Cardiac septum (tissue), 1 donor: ENCODE measurements at regions not wholly inside any gene's neighbourhood (a gene's known extent, or its start where the extent isn't known, plus 50 kb on each side); places are given as distances from the start of the nearest gene placed in this dataset.

Experiments used
- DNase-seq: peaks from one replicate; pipeline ENCODE4 v3.0.0-alpha.2; 2020; ENCODE audit warnings: low spot score
- intact Hi-C: fragments of 100-400 bp; cut with DNase I; formaldehyde crosslinking; loops from one replicate; pipeline ENCODE4 v1.14.0; 2022
- donor health status: DM: no; HTN: no; CAD: no.

GRCh38 chr10:113252650-113253618, 299.9 kb upstream of the HABP2 start:
- intact Hi-C loops: no loop called here
- DNase-seq: no peak

DNA sequence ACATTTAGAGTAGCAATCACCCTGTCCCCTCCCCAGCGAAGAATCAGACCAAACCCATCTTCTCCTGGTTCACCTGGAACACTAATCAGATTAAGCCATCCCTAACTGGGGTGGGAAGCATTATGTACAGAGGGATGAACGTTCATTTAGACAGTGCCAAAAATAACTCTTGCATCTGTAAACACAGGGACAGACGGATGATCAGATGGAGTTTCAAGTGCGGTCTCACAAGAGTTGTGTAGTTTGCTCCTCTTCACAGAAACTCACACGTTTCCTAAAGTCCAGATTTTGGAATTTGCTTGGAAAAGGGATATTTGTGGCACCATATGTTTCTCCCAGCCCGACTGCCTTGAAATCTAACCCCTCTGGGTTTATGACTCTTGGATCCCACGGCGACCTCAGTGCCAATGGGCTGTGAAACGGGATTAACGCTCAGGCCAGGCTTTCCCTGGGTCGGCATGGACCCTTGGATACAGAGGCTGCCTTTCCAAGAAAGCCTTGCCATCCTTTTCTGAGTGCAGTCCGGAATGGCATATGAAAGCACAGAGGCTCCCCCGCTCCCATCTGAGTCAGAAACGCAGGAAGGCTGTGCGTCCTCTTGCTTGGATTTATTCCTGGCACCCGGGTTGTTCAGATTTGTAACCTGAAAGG, 293.2 kb upstream of the HABP2 start:
- intact Hi-C loops: no loop called here
- DNase-seq: no peak

DNA sequence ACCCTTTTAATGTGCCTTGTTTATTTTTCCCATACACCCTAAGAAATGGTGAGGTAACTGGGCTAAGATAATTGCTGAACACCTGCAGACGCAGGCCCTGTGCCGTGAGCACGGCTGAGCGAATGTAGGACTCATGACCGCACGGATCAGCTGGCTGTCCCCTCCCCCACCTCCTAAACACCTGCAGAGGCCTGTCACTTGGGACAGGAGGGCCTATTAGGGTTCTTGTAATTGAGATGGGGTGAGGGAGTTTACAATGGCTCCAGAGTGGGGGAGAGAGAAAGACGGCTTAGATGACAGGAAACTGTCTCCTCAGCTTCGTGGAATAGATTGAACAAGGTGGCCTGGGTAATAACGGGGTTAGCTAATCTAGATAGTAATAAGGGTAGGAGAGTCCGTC, 291.7 kb upstream of the HABP2 start:
- intact Hi-C loops: no loop called here

DNA sequence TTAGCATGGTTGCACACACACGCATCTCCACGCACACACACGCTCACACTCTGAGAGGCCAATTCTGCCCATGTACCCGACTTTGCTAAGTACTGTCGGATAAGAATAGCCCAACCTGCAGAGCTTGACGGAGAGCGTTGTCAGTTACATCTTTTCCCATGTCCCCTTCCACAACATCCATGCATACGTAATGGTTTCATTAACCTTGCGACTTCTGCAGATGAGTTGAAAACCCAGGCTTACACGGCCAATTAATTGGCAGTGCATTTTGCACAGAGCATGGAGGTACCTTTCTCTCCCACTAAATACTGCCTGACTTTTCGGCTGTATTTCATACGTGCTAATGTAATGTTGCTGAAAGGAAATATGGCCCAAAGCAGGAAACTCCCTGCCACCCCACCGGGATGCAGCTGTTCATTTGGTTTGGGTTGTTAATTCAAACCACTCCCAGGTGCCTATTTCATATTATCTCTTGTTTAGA, 291.2 kb upstream of the HABP2 start:
- no peak for DNase-seq
- intact Hi-C loops: no loop called here

More for the DNA sequence above, 291.7 kb upstream of the HABP2 start:
- no peak for DNase-seq

- intact Hi-C loops: no loop called here
These were observed 289.8 kb upstream of the HABP2 start for GRCh38 chr10:113263056-113263455.

GRCh38 chr10:113264333-113265131, 288.3 kb upstream of the HABP2 start:
- no peak for DNase-seq
- intact Hi-C loops: no loop called here

More at GRCh38 chr10:113263056-113263455, 289.8 kb upstream of the HABP2 start:
- no peak for DNase-seq

DNA sequence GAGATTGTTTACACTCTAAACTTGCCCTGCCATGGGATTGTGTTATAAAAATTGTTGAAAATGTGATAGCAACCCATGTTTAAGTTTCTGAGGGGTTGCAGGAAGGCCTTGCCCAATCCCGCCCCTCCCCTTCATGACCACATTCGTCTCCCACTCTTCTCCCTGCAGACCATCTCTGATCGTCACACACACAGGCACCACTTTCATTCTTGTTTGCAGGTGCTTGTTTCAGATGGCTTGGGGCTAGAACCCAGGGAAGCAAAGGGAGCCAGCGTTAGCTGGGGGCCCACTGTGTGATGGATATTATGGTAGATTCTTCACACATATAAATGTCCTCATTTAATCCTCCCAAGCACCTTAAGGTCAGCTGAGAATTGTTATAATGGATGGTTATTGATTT, 286.7 kb upstream of the HABP2 start:
- DNase-seq: no peak
- intact Hi-C loops: no loop called here

- no peak for DNase-seq
- intact Hi-C loops: no loop called here
These were observed 285.0 kb upstream of the HABP2 start for GRCh38 chr10:113267619-113268562.

DNA sequence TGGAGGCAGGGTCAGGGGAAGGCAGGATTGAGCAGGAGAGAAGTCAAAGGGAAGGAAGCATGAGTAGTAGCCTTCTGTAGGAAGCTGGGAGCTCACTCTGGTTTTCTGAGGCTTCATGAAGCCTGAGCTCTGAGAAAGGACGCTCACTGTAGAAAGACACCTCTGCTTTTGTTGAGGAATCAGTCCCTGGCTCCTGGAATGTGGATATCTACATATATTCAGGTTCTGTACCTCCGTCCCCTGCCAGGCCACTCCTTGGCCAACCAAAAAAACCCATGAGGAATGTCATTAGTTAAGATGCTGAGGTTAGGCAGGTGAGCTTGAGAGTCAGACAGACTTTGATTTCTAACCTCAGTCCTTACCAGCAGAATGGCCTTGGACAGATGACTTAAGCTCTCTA, 283.5 kb upstream of the HABP2 start:
- intact Hi-C loops: no loop called here

DNA sequence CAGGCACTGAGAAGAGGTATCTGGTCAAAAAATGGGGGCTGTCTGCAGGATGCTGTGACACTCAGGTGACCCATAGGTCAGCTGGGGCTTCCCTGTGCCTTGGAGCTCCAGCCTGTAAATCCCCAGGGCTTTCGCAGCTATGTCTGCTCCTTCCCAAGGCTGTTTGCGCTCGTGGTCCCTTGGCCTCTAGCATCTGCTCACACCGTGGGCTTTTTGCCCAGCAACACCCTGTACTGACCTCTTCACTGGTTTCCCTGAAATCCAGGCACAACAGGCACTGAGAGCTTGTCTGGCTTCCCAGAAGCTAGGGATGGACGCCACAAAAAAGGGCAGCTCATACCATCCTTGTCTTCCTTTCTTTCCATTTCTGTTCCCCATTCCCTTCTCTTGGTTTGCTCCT, 280.3 kb upstream of the HABP2 start:
- intact Hi-C loops: no loop called here

More for the DNA sequence above, 283.5 kb upstream of the HABP2 start:
- no peak for DNase-seq

DNA sequence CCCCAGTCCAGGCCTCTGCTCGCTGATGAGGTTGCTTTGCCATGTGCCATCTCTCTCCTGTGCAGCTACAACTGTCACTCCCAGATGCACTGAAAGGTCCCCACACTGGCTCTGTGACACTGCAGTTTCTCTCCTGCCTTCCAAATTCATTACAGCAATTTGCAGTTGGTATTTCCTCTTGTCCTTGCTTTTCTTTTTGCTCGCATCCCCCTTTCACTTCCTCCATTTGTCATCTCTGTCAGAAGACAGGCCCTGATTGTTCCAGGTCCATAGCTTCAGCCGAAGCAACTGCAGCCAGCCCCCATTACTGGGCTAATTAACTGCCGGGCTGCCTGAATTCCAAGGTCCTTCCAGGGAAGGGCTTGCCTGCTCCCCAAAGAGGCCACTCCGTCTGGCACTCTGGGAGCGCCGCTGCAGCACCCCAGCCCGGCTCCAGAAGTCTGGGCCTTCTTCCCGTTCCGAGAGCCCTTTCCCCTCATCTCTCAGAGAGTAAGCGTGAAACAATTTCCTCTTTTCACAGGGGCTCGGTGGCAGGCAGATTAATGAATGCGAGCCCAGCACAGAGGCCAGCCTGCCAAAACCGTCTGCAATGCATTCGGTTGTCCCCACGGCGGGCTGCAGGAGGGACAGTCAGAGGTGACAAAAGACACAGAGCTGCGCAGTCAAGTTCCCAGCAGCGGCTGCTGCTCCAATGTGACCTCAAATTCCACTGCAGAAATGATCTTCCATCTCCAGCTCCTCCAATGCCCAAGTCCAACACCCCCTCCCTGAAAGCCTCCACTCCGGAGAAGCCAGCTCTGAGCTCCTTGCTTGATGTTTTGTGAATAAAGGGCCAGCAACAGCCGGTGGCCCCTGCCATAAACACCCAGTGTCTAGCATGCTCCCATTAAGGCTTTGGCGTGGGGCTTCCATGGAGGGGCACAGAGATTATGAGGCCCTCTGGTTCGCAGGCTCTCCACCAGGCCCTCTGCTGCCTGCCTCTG, 279.4 kb upstream of the HABP2 start:
- intact Hi-C loops: no loop called here
- no peak for DNase-seq

More for the DNA sequence above, 280.3 kb upstream of the HABP2 start:
- DNase-seq: peak; percentile 51

- intact Hi-C loops: no loop called here
- DNase-seq: no peak
These were observed 278.6 kb upstream of the HABP2 start for GRCh38 chr10:113274176-113274829.

- no peak for DNase-seq
- intact Hi-C loops: no loop called here
These were observed 274.6 kb upstream of the HABP2 start for GRCh38 chr10:113278221-113278620.

DNA sequence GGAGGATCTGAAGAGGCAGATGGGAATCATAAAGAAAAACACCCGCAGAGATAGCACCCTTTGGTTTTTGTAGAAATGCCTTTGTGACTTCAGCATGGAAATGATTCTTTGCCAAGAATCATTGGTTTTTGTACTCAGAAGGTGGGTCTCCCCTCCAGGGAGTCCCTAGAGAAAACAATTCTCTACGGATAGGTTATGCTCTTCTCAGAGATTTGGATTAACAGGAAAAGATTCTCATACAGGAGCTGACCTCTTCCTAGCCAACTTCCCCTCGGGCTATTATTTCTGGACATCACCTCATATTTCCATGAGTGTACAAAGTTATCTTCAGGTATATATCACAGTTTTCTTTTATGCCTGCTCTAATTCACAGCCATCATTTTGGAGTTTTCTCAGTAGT, 274.2 kb upstream of the HABP2 start:
- intact Hi-C loops: no loop called here
- no peak for DNase-seq

- no peak for DNase-seq
- intact Hi-C loops: no loop called here
These were observed 273.6 kb upstream of the HABP2 start for GRCh38 chr10:113279262-113279661.

GRCh38 chr10:113282564-113282963, 270.3 kb upstream of the HABP2 start:
- intact Hi-C loops: no loop called here
- no peak for DNase-seq

DNA sequence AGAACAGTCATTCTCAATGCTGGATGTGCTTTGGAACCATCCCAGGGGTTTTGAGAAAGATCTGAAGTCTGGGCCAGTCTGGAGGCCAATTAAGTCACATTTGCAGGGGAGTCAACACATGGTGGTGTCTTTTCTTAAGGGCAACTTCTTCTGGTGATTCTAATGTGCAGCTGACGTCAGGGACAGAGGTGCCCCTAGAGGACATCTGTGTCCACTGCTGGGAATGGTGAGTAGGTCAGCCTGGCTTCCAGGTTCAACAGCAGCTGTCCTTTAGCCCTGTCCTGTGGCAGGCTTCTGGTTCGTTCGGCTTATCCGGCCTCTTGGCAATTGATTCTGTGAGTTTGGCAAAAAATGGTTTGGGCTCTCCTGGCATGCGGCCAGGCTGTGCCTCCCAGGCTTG, 269.7 kb upstream of the HABP2 start:
- intact Hi-C loops: no loop called here
- no peak for DNase-seq
